ENCODE measurements at regions not wholly inside any gene's neighbourhood (a gene's known extent, or its start where the extent isn't known, plus 50 kb on each side); places are given as distances from the start of the nearest gene placed in this dataset.

DNA sequence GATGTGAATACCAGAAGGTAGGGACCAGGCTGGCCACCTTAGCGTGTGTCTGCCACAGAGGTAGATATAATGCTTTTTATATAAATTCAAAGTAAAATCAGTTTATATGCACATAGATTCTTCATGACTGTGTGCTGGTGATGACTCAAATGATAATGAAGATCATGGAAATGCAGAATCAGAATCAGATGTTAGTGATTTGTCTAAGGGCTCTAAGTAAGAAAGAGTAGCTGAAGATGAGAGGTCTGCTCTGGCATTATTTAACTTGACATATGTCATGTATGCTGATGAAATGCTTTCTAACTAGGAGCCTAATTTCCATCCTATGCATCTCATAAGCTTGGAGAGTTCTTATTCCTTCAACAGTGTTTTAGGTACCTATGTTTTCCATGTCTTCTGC is 50.3 kb upstream of the DPH6 start:
- H3K27me3 Mint-ChIP-seq: peaks cover 12% of the 10 kb centered on the region
- ATAC-seq (no peak), DNase-seq (no peak)
- H3K27ac Mint-ChIP-seq: no peak overlapping the region
- no peaks in the 10 kb centered on the region for H3K4me1 Mint-ChIP-seq
- H3K36me3 Mint-ChIP-seq (ENCODE audit: low read depth): no peaks in the 10 kb centered on the region
- H3K9me3 Mint-ChIP-seq: peaks cover 14% of the 10 kb centered on the region
- no peak overlapping the region for H3K4me3 Mint-ChIP-seq

DNA sequence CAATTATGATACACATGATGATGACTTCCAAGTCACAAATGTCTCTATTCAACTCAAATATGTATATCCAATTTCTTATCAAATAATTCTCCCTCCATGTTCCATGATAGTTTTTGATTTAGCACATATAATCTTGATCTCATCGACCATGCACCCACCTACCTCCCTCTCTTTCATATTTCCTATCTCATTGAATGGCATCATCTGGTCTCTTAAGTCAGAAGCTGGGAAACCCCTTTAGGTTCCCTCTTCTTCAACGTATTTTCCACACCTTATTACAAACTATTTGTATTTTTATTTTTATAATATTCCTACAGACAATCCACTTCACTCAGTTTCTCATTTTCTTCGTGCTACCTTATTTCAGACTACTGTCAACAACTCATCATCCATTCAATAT is 56.9 kb upstream of the DPH6 start:
- H3K4me1 Mint-ChIP-seq: peaks cover 4% of the 10 kb centered on the region
- no peak overlapping the region for H3K4me3 Mint-ChIP-seq
- peaks cover 6% of the 10 kb centered on the region for H3K27me3 Mint-ChIP-seq
- no peaks in the 10 kb centered on the region for H3K36me3 Mint-ChIP-seq (ENCODE audit: low read depth)
- ATAC-seq (no peak), DNase-seq (no peak)
- no peak overlapping the region for H3K27ac Mint-ChIP-seq
- peaks cover 14% of the 10 kb centered on the region for H3K9me3 Mint-ChIP-seq

- Mint-ChIP-seq H3K4me1 (peaks cover 4% of the 10 kb centered on the region), H3K27me3 (peaks cover 5% of the 10 kb centered on the region), H3K27ac (no peak overlapping the region), H3K4me3 (no peak overlapping the region), H3K9me3 (peaks cover 14% of the 10 kb centered on the region), H3K36me3 (ENCODE audit: low read depth) (no peaks in the 10 kb centered on the region)
- DNase-seq (no peak), ATAC-seq (no peak)
Measured at GRCh38 chr15:35603301-35603700, 57.3 kb upstream of the DPH6 start.

GRCh38 chr15:35603856-35604255 is 57.9 kb upstream of the DPH6 start:
- peaks cover 10% of the 10 kb centered on the region for H3K9me3 Mint-ChIP-seq
- no peaks in the 10 kb centered on the region for H3K36me3 Mint-ChIP-seq (ENCODE audit: low read depth)
- H3K4me1 Mint-ChIP-seq: peaks cover 4% of the 10 kb centered on the region
- no peak overlapping the region for H3K27ac Mint-ChIP-seq
- no peak for ATAC-seq
- DNase-seq: no peak
- peaks cover 3% of the 10 kb centered on the region for H3K27me3 Mint-ChIP-seq
- H3K4me3 Mint-ChIP-seq: no peak overlapping the region

DNA sequence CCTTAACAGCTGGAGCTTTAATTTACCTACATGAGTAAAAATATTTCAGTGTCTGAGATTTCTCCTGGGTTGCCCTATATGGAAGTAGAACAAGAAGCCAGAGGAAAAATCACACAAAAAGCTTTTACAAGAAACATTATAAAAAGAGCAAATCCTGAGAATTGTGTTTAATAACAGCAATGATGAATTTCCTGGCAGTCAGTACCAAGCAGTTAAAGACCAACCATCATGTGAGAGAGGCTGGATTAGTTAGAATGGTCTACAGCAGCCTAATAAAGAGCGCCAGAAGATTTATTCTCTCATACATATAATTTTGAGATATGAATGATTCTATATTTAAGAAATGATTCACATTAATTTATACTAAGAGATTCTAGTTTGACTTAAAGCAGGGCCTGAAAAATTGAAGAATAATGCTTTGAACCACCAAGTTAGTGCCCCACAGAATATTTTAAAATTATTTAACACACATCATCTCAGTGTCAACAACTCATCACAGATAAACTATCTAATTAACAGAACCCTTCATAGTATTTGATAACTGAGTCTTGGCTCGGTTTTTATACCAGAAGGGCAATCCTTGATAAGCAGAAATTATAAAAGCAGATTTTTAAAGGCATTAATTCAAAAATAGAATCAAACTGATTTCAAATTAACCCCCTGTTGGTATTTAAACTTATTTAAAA is 59.9 kb upstream of the DPH6 start:
- no peak overlapping the region for H3K27ac Mint-ChIP-seq
- ATAC-seq (no peak), DNase-seq (no peak)
- no peak overlapping the region for H3K4me3 Mint-ChIP-seq
- H3K27me3 Mint-ChIP-seq: no peaks in the 10 kb centered on the region
- H3K36me3 Mint-ChIP-seq (ENCODE audit: low read depth): no peaks in the 10 kb centered on the region
- peaks cover 4% of the 10 kb centered on the region for H3K4me1 Mint-ChIP-seq
- H3K9me3 Mint-ChIP-seq: peaks cover 12% of the 10 kb centered on the region

DNA sequence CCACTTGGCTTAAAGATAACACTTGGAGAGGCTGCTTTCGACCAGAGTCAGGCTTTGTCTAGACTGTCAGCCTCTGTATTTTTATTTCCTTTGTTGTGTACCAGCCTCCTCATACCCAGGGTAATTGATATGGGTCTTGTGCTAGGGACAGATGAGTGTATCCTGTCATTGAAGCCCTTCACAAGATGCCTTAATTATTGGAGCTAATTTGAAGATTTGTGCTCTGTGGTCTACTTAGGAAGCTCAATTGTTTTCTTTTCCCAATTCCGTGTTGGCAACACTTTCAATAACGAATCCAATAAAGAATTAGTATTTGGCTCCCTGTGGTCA is 60.5 kb upstream of the DPH6 start:
- ATAC-seq (no peak), DNase-seq (no peak)
- H3K27ac Mint-ChIP-seq: no peak overlapping the region
- peaks cover 12% of the 10 kb centered on the region for H3K9me3 Mint-ChIP-seq
- H3K4me1 Mint-ChIP-seq: peaks cover 4% of the 10 kb centered on the region
- H3K27me3 Mint-ChIP-seq: no peaks in the 10 kb centered on the region
- H3K36me3 Mint-ChIP-seq (ENCODE audit: low read depth): no peaks in the 10 kb centered on the region
- no peak overlapping the region for H3K4me3 Mint-ChIP-seq

GRCh38 chr15:35616498-35617271 is 70.7 kb upstream of the DPH6 start:
- peaks cover 10% of the 10 kb centered on the region for H3K9me3 Mint-ChIP-seq
- H3K4me1 Mint-ChIP-seq: no peaks in the 10 kb centered on the region
- H3K27ac Mint-ChIP-seq: no peak overlapping the region
- no peak overlapping the region for H3K4me3 Mint-ChIP-seq
- H3K27me3 Mint-ChIP-seq: no peaks in the 10 kb centered on the region
- H3K36me3 Mint-ChIP-seq (ENCODE audit: low read depth): no peaks in the 10 kb centered on the region
- DNase-seq (no peak), ATAC-seq (no peak)

DNA sequence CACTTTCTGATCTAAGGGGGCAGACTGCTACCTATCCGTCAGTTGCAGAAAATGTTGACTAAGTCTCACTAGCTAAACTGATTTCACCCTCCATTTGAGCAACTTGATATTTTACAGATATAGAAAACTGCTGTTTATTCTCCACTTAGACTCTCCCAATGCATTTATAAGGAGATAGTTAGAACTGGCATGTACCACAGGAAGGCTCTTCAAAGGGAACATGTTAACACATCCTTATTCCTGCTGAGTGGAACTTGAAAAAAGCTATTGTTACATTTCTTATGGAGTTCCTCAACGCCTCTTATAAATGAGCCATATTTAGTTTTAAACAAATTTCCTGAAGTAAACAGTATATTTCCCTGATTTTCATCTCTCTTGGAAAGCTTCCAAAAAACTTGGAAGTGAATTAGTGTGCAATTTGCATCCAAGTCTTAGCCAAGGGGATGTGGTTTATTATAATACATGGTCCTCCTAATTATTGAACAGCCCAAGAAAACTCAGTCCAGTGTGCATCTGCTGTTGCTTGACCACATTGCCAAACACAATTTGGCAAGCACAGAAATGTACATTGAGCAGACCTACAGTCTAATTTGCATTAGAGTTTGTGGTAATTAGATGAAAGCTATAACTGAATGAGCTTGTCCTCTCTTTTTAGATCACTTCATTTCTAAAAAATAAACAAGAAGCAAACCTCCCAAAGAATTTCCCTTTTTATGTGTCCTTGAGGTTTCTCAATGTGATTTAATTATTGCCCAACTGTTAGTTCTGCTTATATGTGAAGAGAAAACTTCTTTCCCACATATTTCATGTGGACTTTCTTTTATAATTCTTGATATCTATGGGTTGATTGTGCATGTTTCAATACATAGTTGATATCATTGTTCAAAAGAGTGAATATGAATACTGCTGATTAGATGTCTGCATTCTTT is 72.6 kb upstream of the DPH6 start:
- Mint-ChIP-seq H3K27me3 (no peaks in the 10 kb centered on the region), H3K4me1 (no peaks in the 10 kb centered on the region), H3K9me3 (peaks cover 7% of the 10 kb centered on the region), H3K36me3 (ENCODE audit: low read depth) (no peaks in the 10 kb centered on the region), H3K4me3 (no peak overlapping the region), H3K27ac (no peak overlapping the region)
- DNase-seq: no peak
- ATAC-seq: no peak

DNA sequence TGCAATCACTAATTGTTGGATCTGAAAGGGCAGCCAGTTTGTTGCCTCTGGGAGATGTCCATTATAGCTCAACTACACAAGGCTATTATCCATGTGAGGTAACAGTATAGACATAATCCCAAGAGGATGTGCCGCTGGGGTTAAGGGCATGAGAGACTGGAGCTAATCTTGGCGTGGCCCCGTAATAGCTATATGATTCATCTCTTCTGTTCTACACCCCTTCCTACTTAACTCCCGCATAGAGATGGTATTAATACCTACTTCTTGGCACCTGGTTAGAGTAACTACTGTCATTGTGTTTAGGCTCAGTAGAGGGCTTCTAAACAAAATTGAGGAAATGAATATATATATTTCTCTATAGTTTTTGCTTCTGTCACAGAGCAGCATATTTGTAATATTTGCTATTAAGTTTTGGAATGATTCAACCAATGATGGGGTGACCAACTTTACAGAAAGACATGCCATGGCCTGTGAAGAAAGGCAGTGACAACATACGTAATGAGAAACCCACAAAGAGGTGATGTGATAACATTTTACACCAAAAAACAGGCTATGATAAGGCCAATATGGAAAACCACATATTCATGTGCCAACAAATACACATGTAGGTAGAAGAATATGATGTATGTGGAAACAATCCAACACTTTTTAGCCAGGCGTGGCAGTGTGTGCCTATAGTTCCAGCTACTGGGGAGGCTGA is 76.8 kb upstream of the DPH6 start:
- no peak for ATAC-seq
- no peaks in the 10 kb centered on the region for H3K9me3 Mint-ChIP-seq
- H3K27me3 Mint-ChIP-seq: peaks cover 3% of the 10 kb centered on the region
- H3K4me1 Mint-ChIP-seq: no peaks in the 10 kb centered on the region
- H3K27ac Mint-ChIP-seq: no peak overlapping the region
- no peak overlapping the region for H3K4me3 Mint-ChIP-seq
- DNase-seq: no peak
- no peaks in the 10 kb centered on the region for H3K36me3 Mint-ChIP-seq (ENCODE audit: low read depth)

GRCh38 chr15:35624881-35625280 is 78.9 kb upstream of the DPH6 start:
- Mint-ChIP-seq H3K4me1 (no peaks in the 10 kb centered on the region), H3K27me3 (peaks cover 6% of the 10 kb centered on the region), H3K9me3 (no peaks in the 10 kb centered on the region), H3K27ac (no peak overlapping the region), H3K4me3 (no peak overlapping the region), H3K36me3 (ENCODE audit: low read depth) (no peaks in the 10 kb centered on the region)
- ATAC-seq (no peak), DNase-seq (no peak)

- DNase-seq (no peak), ATAC-seq (no peak)
- no peaks in the 10 kb centered on the region for H3K4me1 Mint-ChIP-seq
- no peaks in the 10 kb centered on the region for H3K9me3 Mint-ChIP-seq
- H3K27ac Mint-ChIP-seq: no peak overlapping the region
- peaks cover 9% of the 10 kb centered on the region for H3K27me3 Mint-ChIP-seq
- no peak overlapping the region for H3K4me3 Mint-ChIP-seq
- no peaks in the 10 kb centered on the region for H3K36me3 Mint-ChIP-seq (ENCODE audit: low read depth)
Measured at GRCh38 chr15:35626571-35627318, 80.8 kb upstream of the DPH6 start.

DNA sequence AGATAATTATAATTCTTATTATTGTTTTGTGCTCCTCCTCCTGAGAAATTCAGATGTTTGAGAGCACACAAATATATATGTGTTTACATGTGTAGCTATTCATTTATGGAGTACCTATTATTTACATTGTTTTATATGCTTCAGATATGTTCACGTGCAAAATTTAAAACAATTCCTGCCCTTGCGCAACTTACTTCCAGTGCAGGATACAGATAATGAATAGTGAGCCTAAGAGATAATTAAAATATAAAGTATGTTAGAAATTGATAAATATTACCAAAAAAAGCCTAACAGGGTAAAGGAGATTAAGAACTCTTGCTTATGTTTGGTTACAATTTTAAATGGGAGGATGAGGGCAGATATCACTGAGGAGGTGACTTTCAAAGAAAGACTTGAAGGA is 81.7 kb upstream of the DPH6 start:
- no peak overlapping the region for H3K4me3 Mint-ChIP-seq
- no peaks in the 10 kb centered on the region for H3K4me1 Mint-ChIP-seq
- no peaks in the 10 kb centered on the region for H3K36me3 Mint-ChIP-seq (ENCODE audit: low read depth)
- ATAC-seq (no peak), DNase-seq (no peak)
- peaks cover 12% of the 10 kb centered on the region for H3K27me3 Mint-ChIP-seq
- H3K27ac Mint-ChIP-seq: no peak overlapping the region
- no peaks in the 10 kb centered on the region for H3K9me3 Mint-ChIP-seq

- Mint-ChIP-seq H3K4me3 (no peak overlapping the region), H3K9me3 (no peaks in the 10 kb centered on the region), H3K4me1 (no peaks in the 10 kb centered on the region), H3K36me3 (ENCODE audit: low read depth) (no peaks in the 10 kb centered on the region), H3K27me3 (peaks cover 12% of the 10 kb centered on the region), H3K27ac (no peak overlapping the region)
- ATAC-seq: no peak
- no peak for DNase-seq
Measured at GRCh38 chr15:35629766-35630165, 83.8 kb upstream of the DPH6 start.

GRCh38 chr15:35630532-35630931 is 84.6 kb upstream of the DPH6 start:
- H3K36me3 Mint-ChIP-seq (ENCODE audit: low read depth): no peaks in the 10 kb centered on the region
- no peak for DNase-seq
- no peaks in the 10 kb centered on the region for H3K4me1 Mint-ChIP-seq
- no peak overlapping the region for H3K27ac Mint-ChIP-seq
- H3K27me3 Mint-ChIP-seq: peaks cover 12% of the 10 kb centered on the region
- H3K9me3 Mint-ChIP-seq: no peaks in the 10 kb centered on the region
- H3K4me3 Mint-ChIP-seq: no peak overlapping the region
- no peak for ATAC-seq

Measured in activated naive CD8-positive, alpha-beta T cell treated with anti-CD3 and anti-CD28 coated beads, Interleukin-2, amount 50 U/mL, for 24 hours (primary cell).